PC-3 (cell line): ENCODE measurements at regions not wholly inside any gene's neighbourhood (a gene's known extent, or its start where the extent isn't known, plus 50 kb on each side); places are given as distances from the start of the nearest gene placed in this dataset.

Experiments
- ATAC-seq: fragments of 200-7000 bp; cut with Tn5 transposase; 2 replicates; pipeline ENCODE4 v1.9.1; 2020; ENCODE audit warnings: mild to moderate bottlenecking, moderate library complexity
- BruUV-seq: library from RNA; stranded (reverse); fragments of 400-500 nt; replicated peaks from 2 replicates; lab custom pipeline; 2021; lab: Mats Ljungman, UMichigan
- CTCF ChIA-PET: fragments of 300-600 bp; sonication (Branson Sonifier 250); formaldehyde crosslinking; loops from one replicate; lab custom pipeline; 2022; ENCODE audit warnings: antibody characterized with exemption; lab: Charles Lee
- POLR2A ChIA-PET: fragments of 300-600 bp; sonication (Branson Sonifier 250); formaldehyde crosslinking; loops from one replicate; lab custom pipeline; 2022; ENCODE audit warnings: antibody characterized with exemption; ENCODE audit not compliant: unreplicated experiment; lab: Charles Lee
- DNase-seq: peaks from one replicate; pipeline ENCODE4 v3.0.0-alpha.2; 2015
- H2AFZ ChIP-seq: fragments of 300-600 bp; sonication (generic); 2 replicates; pipeline ENCODE4 v1.6.0; 2016; ENCODE audit warnings: antibody characterized with exemption, low read length
- H3F3A ChIP-seq: fragments of 300-600 bp; sonication (generic); one replicate; pipeline ENCODE4 v1.6.0; 2017; ENCODE audit warnings: antibody characterized with exemption, low read length, control low read depth, mild to moderate bottlenecking; ENCODE audit not compliant: unreplicated experiment
- H3K27ac ChIP-seq: fragments of 300-600 bp; sonication (generic); 2 replicates; pipeline ENCODE4 v1.5.1; 2016; ENCODE audit warnings: mild to moderate bottlenecking, low read length
- H3K27me3 ChIP-seq: fragments of 300-600 bp; sonication (generic); 2 replicates; pipeline ENCODE4 v1.6.1; 2016; ENCODE audit warnings: low read length, mixed read lengths
- H3K36me3 ChIP-seq: fragments of 300-600 bp; sonication (generic); 2 replicates; pipeline ENCODE4 v1.6.1; 2016; ENCODE audit warnings: low read depth, mixed run types, low read length, mixed read lengths
- H3K4me1 ChIP-seq: fragments of 300-600 bp; sonication (generic); 2 replicates; pipeline ENCODE4 v1.5.1; 2016; ENCODE audit warnings: low read length; ENCODE audit not compliant: insufficient read depth
- H3K4me2 ChIP-seq: fragments of 300-600 bp; sonication (generic); 2 replicates; pipeline ENCODE4 v1.6.0; 2016; ENCODE audit warnings: low read length
- H3K4me3 ChIP-seq: fragments of 300-600 bp; sonication (generic); 2 replicates; pipeline ENCODE4 v1.5.1; 2016; ENCODE audit warnings: mild to moderate bottlenecking, low read length, mixed read lengths
- H3K79me2 ChIP-seq: fragments of 300-600 bp; sonication (generic); 2 replicates; pipeline ENCODE4 v1.6.1; 2017; ENCODE audit warnings: low read length, mixed read lengths
- H3K9ac ChIP-seq: fragments of 300-600 bp; sonication (generic); 2 replicates; pipeline ENCODE4 v1.6.0; 2016; ENCODE audit warnings: mild to moderate bottlenecking, low read length
- H3K9me2 ChIP-seq: fragments of 300-600 bp; sonication (generic); replicated peaks from 2 replicates; pipeline ENCODE4 v1.6.1; 2016; ENCODE audit warnings: mixed run types, low read length, mixed read lengths
- H3K9me3 ChIP-seq: fragments of 300-600 bp; sonication (generic); 2 replicates; pipeline ENCODE4 v1.6.1; 2016; ENCODE audit warnings: low read length, mixed read lengths
- H4K20me1 ChIP-seq: fragments of 300-600 bp; sonication (generic); 2 replicates; pipeline ENCODE4 v1.6.1; 2016; ENCODE audit warnings: low read length, mixed read lengths
- CTCF ChIP-seq: fragments of 300-600 bp; sonication (generic); conservative IDR thresholded peaks from 2 replicates; pipeline ENCODE4 v1.5.1; 2017; ENCODE audit warnings: antibody characterized with exemption, low read depth, mild to moderate bottlenecking, low read length
- EZH2 ChIP-seq: fragments of 300-600 bp; sonication (generic); IDR thresholded peaks from one replicate; pipeline ENCODE4 v1.6.1; 2017; ENCODE audit warnings: antibody characterized with exemption, mild to moderate bottlenecking, low read length; ENCODE audit not compliant: unreplicated experiment
- EZH2phosphoT487 ChIP-seq: fragments of 300-600 bp; sonication (generic); IDR thresholded peaks from 2 replicates; pipeline ENCODE4 v1.6.1; 2018; ENCODE audit warnings: mild to moderate bottlenecking, antibody characterized with exemption, low read length, borderline replicate concordance
- intact Hi-C: fragments of 100-400 bp; cut with micrococcal nuclease; formaldehyde crosslinking; loops from 2 replicates; pipeline ENCODE4 v1.9.0; 2023

GRCh38 chr16:64865069-64865696 is 256.7 kb downstream of the CDH11 start:
- CTCF ChIA-PET: no interaction called here

GRCh38 chr16:64864232-64864809 is 257.5 kb downstream of the CDH11 start:
- peak overlapping the region; percentile 69 for H3K4me2 ChIP-seq
- peak overlapping the region; percentile 53; the same call in 1 of the 2 replicates for H2AFZ ChIP-seq
- H3K27me3 ChIP-seq: 0 out of 2 replicates have a peak, but pooled peaks cover 6% of the 10 kb centered on the region
- CTCF ChIA-PET: no interaction called here
- H3K4me1 ChIP-seq: peaks cover 16% of the 10 kb centered on the region; the same call in 1 of the 2 replicates
- DNase-seq (peak; percentile 76), ATAC-seq (peak; percentile 98)
- no peaks in the 10 kb centered on the region for H3K9me3 ChIP-seq
- no peaks in the 10 kb centered on the region for H3K9me2 ChIP-seq
- intact Hi-C loops: no loop called here
- TF ChIP-seq CTCF (no peak), EZH2phosphoT487 (no peak), EZH2 (no peak)
- no peak overlapping the region for H3K4me3 ChIP-seq
- no peak overlapping the region for H3K9ac ChIP-seq
- H3K36me3 ChIP-seq: no peaks in the 10 kb centered on the region
- H3K79me2 ChIP-seq: no peaks in the 10 kb centered on the region
- POLR2A ChIA-PET: no interaction called here
- no peaks in the 10 kb centered on the region for H3F3A ChIP-seq
- no TSS peak for BruUV-seq
- no peaks in the 10 kb centered on the region for H4K20me1 ChIP-seq
- peak overlapping the region; percentile 26; the same call in 1 of the 2 replicates for H3K27ac ChIP-seq

More at GRCh38 chr16:64865069-64865696, 256.7 kb downstream of the CDH11 start:
- Histone ChIP-seq H3K36me3 (no peaks in the 10 kb centered on the region), H3K9ac (no peak overlapping the region), H3K4me3 (no peak overlapping the region), H4K20me1 (no peaks in the 10 kb centered on the region), H2AFZ (no peak overlapping the region), H3K79me2 (no peaks in the 10 kb centered on the region), H3K27ac (no peak overlapping the region), H3K9me3 (no peaks in the 10 kb centered on the region), H3F3A (no peaks in the 10 kb centered on the region), H3K4me2 (peak overlapping the region; percentile 69; the same call in 1 of the 2 replicates), H3K9me2 (no peaks in the 10 kb centered on the region), H3K4me1 (peaks cover 16% of the 10 kb centered on the region; the same call in 1 of the 2 replicates), H3K27me3 (peaks cover 14% of the 10 kb centered on the region; the same call in 1 of the 2 replicates)
- no TSS peak for BruUV-seq
- TF ChIP-seq EZH2phosphoT487: no peak
- no peak for TF ChIP-seq CTCF
- no peak for ATAC-seq
- intact Hi-C loops: no loop called here
- DNase-seq: no peak
- POLR2A ChIA-PET: no interaction called here

- H3K4me1 ChIP-seq: no peaks in the 10 kb centered on the region
- no peak for TF ChIP-seq CTCF
- TF ChIP-seq EZH2phosphoT487: no peak
- TF ChIP-seq EZH2: no peak
- H3K9me3 ChIP-seq: no peaks in the 10 kb centered on the region
- no peaks in the 10 kb centered on the region for H4K20me1 ChIP-seq
- no peak overlapping the region for H3K27ac ChIP-seq
- DNase-seq: no peak
- H3K79me2 ChIP-seq: no peaks in the 10 kb centered on the region
- no peaks in the 10 kb centered on the region for H3F3A ChIP-seq
- no peak overlapping the region for H2AFZ ChIP-seq
- H3K36me3 ChIP-seq: no peaks in the 10 kb centered on the region
- ChIA-PET POLR2A (no interaction called here), CTCF (no interaction called here)
- H3K9ac ChIP-seq: no peak overlapping the region
- BruUV-seq: no TSS peak
- intact Hi-C loops: no loop called here
- no peak overlapping the region for H3K4me3 ChIP-seq
- ATAC-seq: no peak
- H3K9me2 ChIP-seq: no peaks in the 10 kb centered on the region
- peaks cover 37% of the 10 kb centered on the region for H3K27me3 ChIP-seq
- H3K4me2 ChIP-seq: no peak overlapping the region
Observed at GRCh38 chr16:64858076-64858475, 263.8 kb downstream of the CDH11 start.
